GM23248 (cell line): ENCODE measurements at regions not wholly inside any gene's neighbourhood (a gene's known extent, or its start where the extent isn't known, plus 50 kb on each side); places are given as distances from the start of the nearest gene placed in this dataset.

Experiments used
- DNase-seq: peaks from one replicate; pipeline ENCODE4 v3.0.0-alpha.2; 2015
- H2AFZ ChIP-seq: fragments of 200-600 bp; sonication (generic); 2 replicates; pipeline ENCODE4 v1.6.1; 2016; ENCODE audit warnings: antibody characterized with exemption
- H3F3A ChIP-seq: fragments of 200-600 bp; sonication (generic); 2 replicates; pipeline ENCODE4 v1.6.1; 2016; ENCODE audit warnings: mild to moderate bottlenecking, antibody characterized with exemption, mixed run types; ENCODE audit not compliant: insufficient read depth
- H3K27ac ChIP-seq: fragments of 200-600 bp; sonication (generic); 2 replicates; pipeline ENCODE4 v1.5.1; 2016; ENCODE audit warnings: mild to moderate bottlenecking
- H3K27me3 ChIP-seq: fragments of 200-600 bp; sonication (generic); replicated peaks from 2 replicates; pipeline ENCODE4 v1.6.1; 2016; ENCODE audit warnings: mild to moderate bottlenecking; ENCODE audit not compliant: insufficient read depth
- H3K36me3 ChIP-seq: fragments of 200-600 bp; sonication (generic); 2 replicates; pipeline ENCODE4 v1.6.1; 2016; ENCODE audit warnings: low read depth, mild to moderate bottlenecking
- H3K4me1 ChIP-seq: fragments of 200-600 bp; sonication (generic); 2 replicates; pipeline ENCODE4 v1.6.1; 2016; ENCODE audit warnings: mild to moderate bottlenecking; ENCODE audit not compliant: insufficient read depth
- H3K4me2 ChIP-seq: fragments of 200-600 bp; sonication (generic); one replicate; pipeline ENCODE4 v1.6.1; 2016; ENCODE audit warnings: mild to moderate bottlenecking; ENCODE audit not compliant: unreplicated experiment
- H3K4me3 ChIP-seq: fragments of 200-600 bp; sonication (generic); 2 replicates; pipeline ENCODE4 v1.5.1; 2016; ENCODE audit warnings: mild to moderate bottlenecking
- H3K79me2 ChIP-seq: fragments of 200-600 bp; sonication (generic); 2 replicates; pipeline ENCODE4 v1.6.1; 2016; ENCODE audit warnings: mild to moderate bottlenecking; ENCODE audit not compliant: insufficient read depth
- H3K9ac ChIP-seq: fragments of 200-600 bp; sonication (generic); 2 replicates; pipeline ENCODE4 v1.6.1; 2016; ENCODE audit warnings: mild to moderate bottlenecking
- H3K9me2 ChIP-seq: fragments of 200-600 bp; sonication (generic); 2 replicates; pipeline ENCODE4 v1.6.1; 2016; ENCODE audit warnings: mixed run types, mild to moderate bottlenecking, moderate library complexity; ENCODE audit not compliant: insufficient read depth
- H3K9me3 ChIP-seq: fragments of 200-600 bp; sonication (generic); one replicate; pipeline ENCODE4 v1.6.1; 2017; ENCODE audit warnings: low read depth
- H4K20me1 ChIP-seq: fragments of 200-600 bp; sonication (generic); 2 replicates; pipeline ENCODE4 v1.6.0; 2016; ENCODE audit not compliant: insufficient read depth
- EZH2 ChIP-seq: fragments of 200-600 bp; sonication (generic); IDR thresholded peaks from 2 replicates; pipeline ENCODE4 v1.6.1; 2018; ENCODE audit warnings: antibody characterized with exemption, mild to moderate bottlenecking; ENCODE audit not compliant: insufficient read depth, poor library complexity, severe bottlenecking
- EZH2phosphoT487 ChIP-seq: fragments of 200-600 bp; sonication (generic); IDR thresholded peaks from 2 replicates; pipeline ENCODE4 v1.6.1; 2018; ENCODE audit warnings: antibody characterized with exemption, moderate library complexity, mild to moderate bottlenecking, low read depth; ENCODE audit not compliant: insufficient read depth
- WGBS, 2 experiments: methylation state at CpG; one replicate each; pipeline ENCODE4 v1.1.6; 2015 to 2017; ENCODE audit warnings: low lambda C conversion rate in 2 of 2, low coverage in 1 of 2; ENCODE audit errors: missing lambda C conversion rate in 2 of 2; 5-methylcytosine and 5-hydroxymethylcytosine counted together
- in situ Hi-C: fragments of 300-500 bp; cut with MboI; formaldehyde crosslinking; loops from 2 replicates; pipeline ENCODE4 v1.15.0; 2020

- Histone ChIP-seq H3K4me3 (no peak overlapping the region), H3F3A (peaks cover 10% of the 10 kb centered on the region), H3K9ac (no peak overlapping the region), H2AFZ (peak overlapping the region; percentile 60), H3K4me1 (peaks cover 28% of the 10 kb centered on the region), H3K4me2 (peak overlapping the region; percentile 59), H3K27ac (no peak overlapping the region), H4K20me1 (no peaks in the 10 kb centered on the region), H3K79me2 (no peaks in the 10 kb centered on the region), H3K36me3 (no peaks in the 10 kb centered on the region), H3K27me3 (no peaks in the 10 kb centered on the region), H3K9me2 (no peaks in the 10 kb centered on the region), H3K9me3 (no peaks in the 10 kb centered on the region)
- DNase-seq = peak; percentile 44
- WGBS, 2 experiments = 27% methylated on average over 14 of the region's 14 CpGs
- in situ Hi-C loops = no loop called here
- TF ChIP-seq EZH2phosphoT487 = no peak
- TF ChIP-seq EZH2 = no peak
Observed at GRCh38 chr15:99511866-99512661, 53.7 kb upstream of the MEF2A start.

GRCh38 chr15:99514306-99514705, 51.5 kb upstream of the MEF2A start:
- Histone ChIP-seq H3K79me2 (no peaks in the 10 kb centered on the region), H3K27me3 (no peaks in the 10 kb centered on the region), H3K9me2 (no peaks in the 10 kb centered on the region), H3K4me2 (no peak overlapping the region), H3K4me3 (no peak overlapping the region), H3K9ac (no peak overlapping the region), H2AFZ (no peak overlapping the region), H3K36me3 (no peaks in the 10 kb centered on the region), H3K4me1 (peaks cover 12% of the 10 kb centered on the region), H3K9me3 (no peaks in the 10 kb centered on the region), H3K27ac (no peak overlapping the region), H4K20me1 (no peaks in the 10 kb centered on the region), H3F3A (peaks cover 10% of the 10 kb centered on the region)
- 71 to 82% methylated on average over 5 of the region's 5 CpGs for WGBS, 2 experiments
- TF ChIP-seq EZH2 (no peak), EZH2phosphoT487 (no peak)
- in situ Hi-C loops = no loop called here
- peak; percentile 7 for DNase-seq
